OCI-LY1 (cell line): ENCODE measurements at regions not wholly inside any gene's neighbourhood (a gene's known extent, or its start where the extent isn't known, plus 50 kb on each side); places are given as distances from the start of the nearest gene placed in this dataset.

Experiments
- EZH2 ChIP-seq: fragments of 200-600 bp; sonication (generic), shearing (Covaris generic); IDR thresholded peaks from 2 replicates; pipeline ENCODE4 v1.8.0; 2017; ENCODE audit warnings: borderline replicate concordance, mixed run types, mild to moderate bottlenecking, antibody characterized with exemption, low read length, moderate library complexity, mixed read lengths
- TF ChIP-seq, protein P1 (sequence below): fragments of 200-600 bp; sonication (generic), shearing (Covaris generic); IDR thresholded peaks from 2 replicates; pipeline ENCODE4 v1.5.1; 2017; ENCODE audit warnings: mild to moderate bottlenecking, antibody characterized with exemption, low read length, moderate library complexity, mixed read lengths

DNA sequence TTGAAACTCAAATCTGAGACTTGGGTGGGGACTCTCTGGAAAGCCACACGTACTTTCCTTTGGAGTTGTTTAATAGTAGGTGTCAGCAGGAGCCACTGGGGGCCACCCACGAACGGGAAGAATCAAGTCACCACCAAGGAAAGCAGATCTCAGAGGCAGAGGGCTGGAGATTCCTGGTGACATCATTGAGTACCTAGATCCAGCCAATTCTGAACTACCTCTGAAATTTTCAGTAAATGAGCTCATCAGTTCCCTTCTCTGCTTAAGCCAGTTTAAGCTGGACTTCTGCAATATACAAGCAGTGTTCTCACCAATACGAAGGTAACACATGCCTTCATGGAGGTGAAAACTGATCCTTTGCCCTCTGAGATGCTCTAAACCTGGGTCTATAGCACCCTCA lies 99.3 kb upstream of the SORCS3 start:
- TF ChIP-seq, protein P1, sequence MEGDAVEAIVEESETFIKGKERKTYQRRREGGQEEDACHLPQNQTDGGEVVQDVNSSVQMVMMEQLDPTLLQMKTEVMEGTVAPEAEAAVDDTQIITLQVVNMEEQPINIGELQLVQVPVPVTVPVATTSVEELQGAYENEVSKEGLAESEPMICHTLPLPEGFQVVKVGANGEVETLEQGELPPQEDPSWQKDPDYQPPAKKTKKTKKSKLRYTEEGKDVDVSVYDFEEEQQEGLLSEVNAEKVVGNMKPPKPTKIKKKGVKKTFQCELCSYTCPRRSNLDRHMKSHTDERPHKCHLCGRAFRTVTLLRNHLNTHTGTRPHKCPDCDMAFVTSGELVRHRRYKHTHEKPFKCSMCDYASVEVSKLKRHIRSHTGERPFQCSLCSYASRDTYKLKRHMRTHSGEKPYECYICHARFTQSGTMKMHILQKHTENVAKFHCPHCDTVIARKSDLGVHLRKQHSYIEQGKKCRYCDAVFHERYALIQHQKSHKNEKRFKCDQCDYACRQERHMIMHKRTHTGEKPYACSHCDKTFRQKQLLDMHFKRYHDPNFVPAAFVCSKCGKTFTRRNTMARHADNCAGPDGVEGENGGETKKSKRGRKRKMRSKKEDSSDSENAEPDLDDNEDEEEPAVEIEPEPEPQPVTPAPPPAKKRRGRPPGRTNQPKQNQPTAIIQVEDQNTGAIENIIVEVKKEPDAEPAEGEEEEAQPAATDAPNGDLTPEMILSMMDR = no peak
- no peak for TF ChIP-seq EZH2
